Activated T-helper 2 cell treated with anti-CD3 and anti-CD28 coated beads, Interferon-gamma antibody, Interleukin-2, Interleukin-4, amounts not matched to agents 10 μg/mL and 5 μg/mL and 100 μg/mL, durations not matched to agents 14 hours and 24 hours and 36 hours (primary cell): ENCODE measurements at regions not wholly inside any gene's neighbourhood (a gene's known extent, or its start where the extent isn't known, plus 50 kb on each side); places are given as distances from the start of the nearest gene placed in this dataset.
"Not testable (repeated sequence)": the region's sequence is repeated elsewhere in the genome, so short reads cannot be mapped to it uniquely, and the experiment has no call there.

Experiments
- DNase-seq: peaks from one replicate; pipeline ENCODE4 v3.0.0; 2021; ENCODE audit warnings: low spot score
- H3K27ac Mint-ChIP-seq: one replicate; pipeline ENCODE4 v1.8.0; 2021; ENCODE audit warnings: mixed read lengths
- H3K27me3 Mint-ChIP-seq: one replicate; pipeline ENCODE4 v1.8.0; 2021; ENCODE audit warnings: low read depth, mixed read lengths
- H3K36me3 Mint-ChIP-seq: one replicate; pipeline ENCODE4 v1.8.0; 2021; ENCODE audit warnings: low read depth, mixed read lengths
- H3K4me1 Mint-ChIP-seq: one replicate; pipeline ENCODE4 v1.8.0; 2021; ENCODE audit warnings: low read depth, mixed read lengths
- H3K4me3 Mint-ChIP-seq: one replicate; pipeline ENCODE4 v1.8.0; 2021; ENCODE audit warnings: low read depth, mild to moderate bottlenecking, moderate library complexity, mixed read lengths
- H3K9me3 Mint-ChIP-seq: one replicate; pipeline ENCODE4 v1.8.0; 2021; ENCODE audit warnings: mixed read lengths
- intact Hi-C: fragments of 100-400 bp; cut with micrococcal nuclease; formaldehyde crosslinking; loops from one replicate; pipeline ENCODE4 v1.15.1; 2023

- H3K9me3 Mint-ChIP-seq, H3K4me3 Mint-ChIP-seq, intact Hi-C loops, H3K36me3 Mint-ChIP-seq, H3K27ac Mint-ChIP-seq, H3K27me3 Mint-ChIP-seq, H3K4me1 Mint-ChIP-seq: not testable (repeated sequence)
- DNase-seq, result peak; percentile 25
These were observed 697.9 kb upstream of the TPTE start for GRCh38 chr21:9823197-9824157.

DNA sequence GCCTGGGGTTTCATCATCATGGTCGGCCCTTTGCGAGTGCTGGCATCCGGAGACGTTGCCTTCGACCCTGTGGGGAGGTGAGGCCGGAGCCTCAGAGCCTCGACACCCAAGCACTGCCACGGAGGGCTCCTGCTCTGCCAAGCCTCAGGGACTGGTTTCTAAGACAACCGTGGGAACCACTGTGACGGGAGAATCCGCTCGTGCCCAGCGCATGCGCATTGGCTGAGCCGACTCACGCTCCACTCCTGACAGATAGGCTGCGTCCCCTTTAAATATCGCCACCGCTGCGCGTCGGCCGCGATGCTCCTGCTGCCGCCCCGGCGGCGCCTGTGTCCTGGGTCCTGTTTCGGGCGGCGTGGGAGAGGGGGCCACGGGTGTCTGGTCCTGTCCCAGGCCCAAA, 690.6 kb upstream of the TPTE start:
- H3K4me3 Mint-ChIP-seq, DNase-seq, H3K27ac Mint-ChIP-seq, H3K36me3 Mint-ChIP-seq, H3K4me1 Mint-ChIP-seq, H3K27me3 Mint-ChIP-seq, H3K9me3 Mint-ChIP-seq, intact Hi-C loops: not testable (repeated sequence)

GRCh38 chr21:9832751-9833150, 688.6 kb upstream of the TPTE start:
- DNase-seq, intact Hi-C loops, H3K4me3 Mint-ChIP-seq, H3K36me3 Mint-ChIP-seq, H3K27ac Mint-ChIP-seq, H3K4me1 Mint-ChIP-seq, H3K27me3 Mint-ChIP-seq, H3K9me3 Mint-ChIP-seq: not testable (repeated sequence)

- H3K4me1 Mint-ChIP-seq, DNase-seq, H3K36me3 Mint-ChIP-seq, H3K4me3 Mint-ChIP-seq, H3K27ac Mint-ChIP-seq, intact Hi-C loops, H3K27me3 Mint-ChIP-seq: not testable (repeated sequence)
- H3K9me3 Mint-ChIP-seq, result peaks cover 32% of the 10 kb centered on the region
These were observed 684.8 kb upstream of the TPTE start for GRCh38 chr21:9836547-9836946.

DNA sequence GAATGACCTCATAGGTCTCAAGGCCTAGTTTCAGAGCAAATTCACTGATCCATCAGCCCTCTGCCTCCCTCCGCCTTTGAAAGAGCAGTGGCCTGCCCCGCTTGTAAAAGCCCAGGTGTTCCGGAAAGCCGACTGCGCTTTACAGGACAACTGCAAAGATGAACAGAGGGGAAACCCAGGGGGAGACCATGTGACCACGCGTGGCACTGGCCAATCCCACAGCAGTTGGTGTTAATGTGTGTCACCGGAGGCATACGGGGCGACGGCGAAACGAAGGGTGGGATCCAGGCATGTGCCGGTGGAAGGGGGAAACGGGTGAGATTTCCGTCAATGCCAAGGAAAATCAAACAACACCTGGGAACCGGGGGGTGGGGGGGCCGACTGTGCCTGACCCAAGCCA, 684.4 kb upstream of the TPTE start:
- H3K36me3 Mint-ChIP-seq, H3K27ac Mint-ChIP-seq, DNase-seq, H3K4me1 Mint-ChIP-seq, H3K27me3 Mint-ChIP-seq, intact Hi-C loops, H3K4me3 Mint-ChIP-seq: not testable (repeated sequence)
- peaks cover 35% of the 10 kb centered on the region for H3K9me3 Mint-ChIP-seq

DNA sequence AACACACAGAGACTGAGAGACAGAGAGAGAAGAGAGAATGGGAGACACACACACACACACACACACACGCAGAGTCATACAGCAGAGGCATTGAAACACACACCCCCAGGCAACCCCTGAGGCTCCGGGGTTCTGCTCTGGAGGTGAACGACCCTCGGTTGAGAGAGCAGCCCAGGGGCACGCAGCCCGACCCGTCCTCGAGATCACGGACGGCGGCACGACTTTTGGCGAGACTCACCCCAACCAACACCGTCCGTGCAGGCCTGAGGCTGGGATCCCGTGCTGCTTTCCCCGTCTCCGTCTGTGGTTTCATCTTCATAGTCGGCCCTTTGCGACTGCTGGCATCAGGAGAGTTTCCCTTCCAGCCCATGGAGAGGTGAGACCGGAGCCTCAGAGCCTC, 683.9 kb upstream of the TPTE start:
- H3K27ac Mint-ChIP-seq, H3K4me1 Mint-ChIP-seq, DNase-seq, H3K4me3 Mint-ChIP-seq, intact Hi-C loops, H3K27me3 Mint-ChIP-seq, H3K36me3 Mint-ChIP-seq: not testable (repeated sequence)
- peaks cover 38% of the 10 kb centered on the region for H3K9me3 Mint-ChIP-seq

DNA sequence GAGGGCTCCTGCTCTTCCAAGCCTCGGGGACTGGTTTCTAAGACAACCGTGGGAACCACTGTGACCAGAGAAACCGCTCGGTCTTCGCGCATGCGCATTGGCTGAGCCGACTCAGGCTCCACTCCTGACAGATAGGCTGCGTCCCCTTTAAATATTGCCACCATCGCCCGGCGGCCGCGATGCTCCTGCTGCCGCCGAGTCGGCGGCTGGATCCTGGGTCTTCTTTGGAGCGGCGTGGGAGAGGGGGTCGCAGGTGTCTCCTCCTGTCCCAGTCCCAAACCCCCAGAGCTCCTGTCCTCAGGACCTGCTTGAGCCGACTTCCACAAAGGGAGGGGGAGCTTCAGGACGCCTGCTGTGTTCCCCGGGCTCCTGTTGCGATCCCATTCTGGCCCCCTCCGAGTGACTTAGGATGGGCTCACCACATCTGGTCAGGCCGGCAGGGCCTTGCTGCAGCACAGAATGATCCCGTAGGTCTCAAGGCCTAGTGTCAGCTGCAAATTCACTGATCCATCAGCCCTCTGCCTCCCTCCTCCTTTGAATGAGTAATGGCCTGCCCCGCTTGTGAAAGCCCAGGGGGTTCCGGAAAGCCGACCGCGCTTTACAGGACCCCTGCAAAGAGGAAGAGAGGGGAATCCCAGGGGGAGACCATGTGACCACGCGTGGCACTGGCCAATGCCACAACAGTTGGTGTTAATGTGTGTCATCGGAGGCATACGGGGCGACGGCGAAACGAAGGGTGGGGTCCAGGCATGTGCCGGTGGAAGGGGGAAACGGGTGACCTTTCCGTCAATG, 683.2 kb upstream of the TPTE start:
- Mint-ChIP-seq H3K36me3 (peaks cover 7% of the 10 kb centered on the region), H3K4me1 (no peaks in the 10 kb centered on the region), H3K9me3 (peaks cover 44% of the 10 kb centered on the region), H3K4me3 (no peak overlapping the region), H3K27me3 (no peaks in the 10 kb centered on the region), H3K27ac (no peak overlapping the region)
- intact Hi-C loops, result no loop called here
- DNase-seq, result no peak

DNA sequence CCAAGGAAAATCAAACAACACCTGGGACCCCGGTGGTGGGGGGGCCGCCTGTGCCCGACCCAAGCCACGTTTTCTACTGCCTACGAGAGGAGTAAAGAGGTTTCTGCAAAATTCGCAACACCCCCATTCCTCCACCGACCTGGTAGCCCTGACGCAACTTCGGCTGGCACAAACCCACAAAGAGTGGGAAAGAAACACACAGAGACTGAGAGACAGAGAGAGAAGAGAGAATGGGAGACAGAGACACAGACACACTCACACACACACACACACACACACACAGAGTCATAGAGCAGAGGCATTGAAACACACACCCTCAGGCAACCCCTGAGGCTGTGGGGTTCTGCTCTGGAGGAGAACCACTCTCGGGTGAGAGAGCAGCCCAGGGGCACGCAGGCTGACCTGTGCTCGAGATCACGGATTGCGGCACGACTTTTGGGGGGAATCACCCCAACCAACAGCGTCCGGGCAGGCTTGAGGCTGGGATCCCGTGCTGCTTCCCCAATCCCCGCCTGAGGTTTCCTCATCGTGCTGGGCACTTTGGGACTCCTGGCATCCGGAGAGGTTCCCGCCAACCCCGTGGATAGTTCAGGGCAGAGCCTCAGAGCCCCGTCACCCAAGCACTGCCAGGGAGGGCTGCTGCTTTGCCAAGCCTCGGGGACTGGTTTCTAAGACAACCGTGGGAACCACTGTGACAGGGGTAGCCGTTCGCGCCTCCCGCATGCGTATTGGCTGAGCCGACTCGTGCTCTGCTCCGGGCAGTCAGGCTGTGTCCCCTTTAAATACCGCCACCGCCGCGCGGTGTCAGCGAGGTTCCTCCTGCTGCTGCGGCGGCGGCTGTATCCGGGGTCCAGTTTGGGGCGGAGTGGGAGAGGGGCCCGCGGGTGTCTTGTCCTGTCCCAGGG, 682.4 kb upstream of the TPTE start:
- H3K4me3 Mint-ChIP-seq, result no peak overlapping the region
- DNase-seq, result no peak
- peaks cover 50% of the 10 kb centered on the region for H3K9me3 Mint-ChIP-seq
- no peaks in the 10 kb centered on the region for H3K4me1 Mint-ChIP-seq
- intact Hi-C loops, result no loop called here
- H3K36me3 Mint-ChIP-seq, result peaks cover 7% of the 10 kb centered on the region
- H3K27ac Mint-ChIP-seq, result no peak overlapping the region
- no peaks in the 10 kb centered on the region for H3K27me3 Mint-ChIP-seq

DNA sequence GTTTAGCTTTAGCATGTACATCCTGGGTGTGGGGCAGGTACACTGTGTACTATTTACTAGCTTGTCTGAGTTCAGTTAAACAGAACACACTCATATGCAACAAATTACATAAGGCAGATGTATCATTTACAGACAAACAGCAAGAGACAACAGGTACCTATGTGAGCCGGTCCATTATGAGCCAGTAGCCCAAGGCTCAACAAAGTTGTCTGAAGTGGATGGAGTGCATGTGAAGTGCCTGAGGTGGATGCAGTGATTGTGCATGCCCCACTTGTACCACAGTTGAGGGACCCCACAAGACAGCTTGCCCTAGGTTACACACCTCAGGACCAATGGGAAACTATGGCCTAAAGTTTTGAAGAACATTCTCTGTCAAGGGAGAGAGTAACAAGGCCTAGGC, 677.3 kb upstream of the TPTE start:
- H3K36me3 Mint-ChIP-seq, H3K27ac Mint-ChIP-seq, H3K27me3 Mint-ChIP-seq, DNase-seq, H3K4me1 Mint-ChIP-seq, H3K4me3 Mint-ChIP-seq, intact Hi-C loops: not testable (repeated sequence)
- H3K9me3 Mint-ChIP-seq, result peaks cover 46% of the 10 kb centered on the region

GRCh38 chr21:9847511-9847910, 673.9 kb upstream of the TPTE start:
- H3K27me3 Mint-ChIP-seq, H3K4me1 Mint-ChIP-seq, intact Hi-C loops, DNase-seq, H3K4me3 Mint-ChIP-seq, H3K36me3 Mint-ChIP-seq, H3K27ac Mint-ChIP-seq: not testable (repeated sequence)
- H3K9me3 Mint-ChIP-seq, result peaks cover 25% of the 10 kb centered on the region

- H3K27ac Mint-ChIP-seq, DNase-seq, H3K4me1 Mint-ChIP-seq, H3K4me3 Mint-ChIP-seq, H3K36me3 Mint-ChIP-seq, intact Hi-C loops, H3K27me3 Mint-ChIP-seq: not testable (repeated sequence)
- H3K9me3 Mint-ChIP-seq, result peaks cover 11% of the 10 kb centered on the region
These were observed 670.2 kb upstream of the TPTE start for GRCh38 chr21:9851166-9851565.

DNA sequence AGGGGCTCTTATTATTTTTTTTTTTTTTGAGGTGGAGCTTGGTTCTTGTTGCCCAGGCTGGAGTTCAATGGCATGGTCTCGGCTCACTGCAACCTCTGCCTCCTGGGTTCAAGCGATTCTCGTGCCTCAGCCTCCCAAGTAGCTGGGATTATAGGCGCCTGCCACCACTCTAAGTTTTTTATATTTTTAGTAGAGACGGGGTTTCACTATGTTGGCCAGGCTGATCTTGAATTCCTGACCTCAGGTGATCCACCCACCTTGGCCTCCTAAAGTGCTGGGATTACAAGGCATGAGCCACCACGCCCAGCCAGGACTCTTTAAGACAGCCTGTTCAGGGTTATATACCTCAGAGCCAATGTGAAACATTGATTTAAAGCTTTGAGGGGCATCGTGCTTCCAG, 669.7 kb upstream of the TPTE start:
- peaks cover 16% of the 10 kb centered on the region for H3K9me3 Mint-ChIP-seq
- H3K4me3 Mint-ChIP-seq, H3K36me3 Mint-ChIP-seq, DNase-seq, H3K27ac Mint-ChIP-seq, H3K27me3 Mint-ChIP-seq, intact Hi-C loops, H3K4me1 Mint-ChIP-seq: not testable (repeated sequence)
